GM19467 (cell line): ENCODE measurements at regions not wholly inside any gene's neighbourhood (a gene's known extent, or its start where the extent isn't known, plus 50 kb on each side); places are given as distances from the start of the nearest gene placed in this dataset.
"Not testable (repeated sequence)": the region's sequence is repeated elsewhere in the genome, so short reads cannot be mapped to it uniquely, and the experiment has no call there.

Experiments
- ATAC-seq: cut with Tn5 transposase; IDR thresholded peaks from one replicate; pipeline ENCODE4 v1.9.1; 2021; ENCODE audit warnings: mild to moderate bottlenecking, moderate library complexity; ENCODE audit not compliant: unreplicated experiment

GRCh38 chr18:56489893-56490292 lies 148.5 kb downstream of the TXNL1 start:
- no peak for ATAC-seq

- ATAC-seq = no peak
Observed at GRCh38 chr18:56488739-56489138, 149.7 kb downstream of the TXNL1 start.

- ATAC-seq = no peak
Observed at GRCh38 chr18:56487801-56488200, 150.6 kb downstream of the TXNL1 start.

- ATAC-seq = no peak
Observed at GRCh38 chr18:56483386-56483785, 155.0 kb downstream of the TXNL1 start.

- not testable (repeated sequence) for ATAC-seq
Observed at GRCh38 chr18:56482813-56483212, 155.6 kb downstream of the TXNL1 start.

GRCh38 chr18:56481751-56482150 lies 156.6 kb downstream of the TXNL1 start:
- ATAC-seq = no peak

GRCh38 chr18:56479841-56480240 lies 158.6 kb downstream of the TXNL1 start:
- no peak for ATAC-seq

- ATAC-seq = no peak
Observed at GRCh38 chr18:56475250-56475649, 163.1 kb downstream of the TXNL1 start.

GRCh38 chr18:56473400-56474024 lies 164.9 kb downstream of the TXNL1 start:
- ATAC-seq = no peak

GRCh38 chr18:56470406-56471351 lies 167.7 kb downstream of the TXNL1 start:
- no peak for ATAC-seq

GRCh38 chr18:56469582-56469981 lies 168.8 kb downstream of the TXNL1 start:
- no peak for ATAC-seq

GRCh38 chr18:56468396-56468795 lies 170.0 kb downstream of the TXNL1 start:
- ATAC-seq = no peak

GRCh38 chr18:56462276-56462675 lies 176.1 kb downstream of the TXNL1 start:
- no peak for ATAC-seq

GRCh38 chr18:56461151-56461550 lies 177.2 kb downstream of the TXNL1 start:
- ATAC-seq = no peak

GRCh38 chr18:56460581-56460980 lies 177.8 kb downstream of the TXNL1 start:
- no peak for ATAC-seq

GRCh38 chr18:56458770-56459712 lies 179.4 kb downstream of the TXNL1 start:
- no peak for ATAC-seq

- no peak for ATAC-seq
Observed at GRCh38 chr18:56455874-56456273, 182.5 kb downstream of the TXNL1 start.

GRCh38 chr18:56455141-56455540 lies 183.3 kb downstream of the TXNL1 start:
- ATAC-seq = no peak

GRCh38 chr18:56453631-56454030 lies 184.8 kb downstream of the TXNL1 start:
- no peak for ATAC-seq

- ATAC-seq = no peak
Observed at GRCh38 chr18:56451188-56451587, 187.2 kb downstream of the TXNL1 start.

GRCh38 chr18:56448751-56449150 lies 189.6 kb downstream of the TXNL1 start:
- no peak for ATAC-seq
